ENCODE measurements at regions not wholly inside any gene's neighbourhood (a gene's known extent, or its start where the extent isn't known, plus 50 kb on each side); places are given as distances from the start of the nearest gene placed in this dataset.

- TF ChIP-seq CTCF (conservative IDR thresholded peaks at IDR 0.05 in 1 of 2, IDR thresholded peaks at IDR 0.05 in 1 of 2; ENCODE audit: extremely low read depth in 1 of 2, insufficient read depth in 1 of 2, low read depth in 1 of 2, low read length in 2 of 2) (no peak), EZH2 (IDR thresholded peaks at IDR 0.05; ENCODE audit: borderline replicate concordance, low read length) (no peak)
Measured at GRCh38 chr10:78724846-78725245, 343.9 kb upstream of the ZMIZ1 start.

Data from mammary epithelial cell (primary cell).